DMS 273 (cell line): ENCODE measurements at regions not wholly inside any gene's neighbourhood (a gene's known extent, or its start where the extent isn't known, plus 50 kb on each side); places are given as distances from the start of the nearest gene placed in this dataset.
A peak's percentile ranks its signal among the peaks of the same experiment; 100 is the strongest.

Source experiments
- DNase-seq: peaks from one replicate; lab custom pipeline; 2025; ENCODE audit not compliant: unreplicated experiment; lab: John Stamatoyannopoulos, UW

DNA sequence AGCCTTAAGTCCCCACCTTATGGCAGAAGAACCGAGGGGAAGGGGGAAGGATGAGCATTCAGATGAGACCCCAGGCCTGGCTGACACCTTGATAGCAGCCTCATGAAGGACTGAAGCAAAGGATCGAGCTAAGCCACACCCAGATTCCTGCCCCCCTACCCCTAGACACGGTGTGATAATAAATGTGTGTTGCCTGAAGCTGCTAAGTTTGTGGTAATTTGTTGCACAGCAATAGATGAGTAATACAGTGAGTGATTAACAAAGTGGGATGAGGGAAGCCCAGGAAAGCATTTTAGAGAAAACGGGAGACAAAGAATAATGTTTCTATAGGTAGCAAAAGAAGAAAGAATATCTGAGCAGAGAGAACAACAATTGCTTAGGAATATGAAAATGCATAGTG, 404.2 kb downstream of the MID1IP1 start:
- DNase-seq: no peak

GRCh38 chrX:39206399-39207145, 405.3 kb downstream of the MID1IP1 start:
- DNase-seq: no peak

GRCh38 chrX:39211501-39211900, 410.2 kb downstream of the MID1IP1 start:
- DNase-seq: no peak

- DNase-seq: peak; percentile 60
Measured at GRCh38 chrX:39212456-39212855, 411.2 kb downstream of the MID1IP1 start.

- DNase-seq: no peak
Measured at GRCh38 chrX:39214387-39215126, 413.3 kb downstream of the MID1IP1 start.

DNA sequence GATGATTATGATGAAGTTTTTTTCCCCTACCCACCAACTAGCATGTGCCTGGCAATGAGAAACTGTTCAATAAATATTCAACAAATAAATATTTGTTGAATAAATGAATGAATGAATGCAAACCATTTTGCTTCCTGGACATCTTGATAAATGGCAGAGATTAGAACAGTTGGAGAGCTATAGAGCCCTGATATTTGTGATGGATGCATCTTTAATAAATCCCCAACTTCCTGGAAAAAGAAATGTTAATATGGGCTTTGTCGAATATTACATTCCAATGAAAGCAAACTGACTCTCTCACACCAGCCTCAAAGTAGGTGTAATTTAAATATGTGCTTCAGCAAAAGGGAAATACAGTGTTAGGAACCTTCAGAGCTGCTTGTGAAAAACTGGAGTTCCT, 419.7 kb downstream of the MID1IP1 start:
- no peak for DNase-seq

DNA sequence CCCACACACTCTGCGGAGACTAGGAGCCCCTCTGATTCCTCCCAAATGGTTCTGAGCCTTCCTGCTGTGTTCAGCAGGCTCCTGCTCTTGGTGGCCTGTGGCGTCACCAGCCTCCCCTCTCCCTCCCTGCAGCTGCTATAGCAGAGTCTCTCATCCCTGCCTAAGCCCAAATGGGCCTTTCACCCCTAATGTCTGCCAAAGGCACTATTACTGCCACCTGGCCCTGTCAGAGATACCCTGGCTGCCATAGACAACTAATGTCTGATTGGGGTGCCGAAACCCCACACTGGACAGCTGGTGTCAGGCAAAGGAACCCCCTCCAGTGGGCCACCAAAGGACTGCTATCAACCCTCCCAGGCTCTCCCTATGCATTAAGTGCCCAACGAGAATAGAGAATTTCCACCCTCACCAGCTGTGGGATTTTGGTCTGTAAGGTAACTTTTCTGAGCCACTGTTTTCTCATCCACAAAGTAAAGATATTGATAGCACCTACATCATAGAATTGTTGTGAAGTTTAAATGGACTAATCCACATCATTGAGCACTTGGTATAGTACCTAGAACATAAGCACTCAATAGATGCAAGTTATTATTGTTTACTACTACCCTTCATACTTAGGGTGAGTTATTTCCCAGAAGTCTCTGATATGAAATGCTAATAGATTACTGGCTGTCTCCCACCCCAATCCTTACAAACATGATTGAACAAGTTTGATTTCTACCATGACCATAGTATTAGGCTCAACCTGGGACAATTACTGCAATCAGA, 421.3 kb downstream of the MID1IP1 start:
- peak; percentile 8 for DNase-seq

DNA sequence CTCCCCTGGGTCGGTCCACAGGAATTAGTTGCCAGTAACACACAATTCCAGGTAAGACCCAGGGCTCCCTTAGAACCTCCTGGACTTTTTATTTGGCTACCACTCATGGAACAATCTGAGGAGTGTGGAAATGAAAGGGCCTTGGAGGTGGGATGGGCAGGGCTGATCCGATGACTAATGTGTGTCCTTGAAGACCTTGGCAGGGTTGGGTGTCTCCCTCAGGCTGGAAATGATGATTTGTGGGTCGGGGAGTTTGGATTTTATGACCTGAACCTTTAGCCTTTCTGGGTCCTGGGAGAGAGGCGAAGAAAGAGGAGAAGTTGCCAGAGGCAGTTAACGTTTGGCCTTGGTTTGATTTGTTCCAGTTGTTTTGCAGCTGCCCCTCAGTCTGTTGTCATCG, 425.0 kb downstream of the MID1IP1 start:
- no peak for DNase-seq

DNA sequence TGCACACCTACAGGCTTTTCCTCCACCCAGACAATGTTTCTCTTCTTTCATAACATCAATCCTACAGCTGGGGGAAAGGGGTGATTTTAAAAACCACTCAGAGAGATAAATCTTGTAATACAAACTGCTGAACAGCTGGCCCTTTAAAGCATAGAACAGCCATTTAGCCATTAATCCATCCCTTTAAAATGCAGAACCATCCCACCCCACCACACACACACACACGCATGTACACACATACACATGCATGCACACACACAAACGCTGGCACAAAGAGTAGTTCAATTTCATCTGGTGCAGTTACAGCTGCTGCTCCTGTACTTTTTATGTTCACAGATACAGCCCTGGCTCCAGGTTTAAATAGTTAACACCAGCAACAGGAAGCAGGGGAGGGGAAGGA, 426.1 kb downstream of the MID1IP1 start:
- DNase-seq: peak; percentile 38

DNA sequence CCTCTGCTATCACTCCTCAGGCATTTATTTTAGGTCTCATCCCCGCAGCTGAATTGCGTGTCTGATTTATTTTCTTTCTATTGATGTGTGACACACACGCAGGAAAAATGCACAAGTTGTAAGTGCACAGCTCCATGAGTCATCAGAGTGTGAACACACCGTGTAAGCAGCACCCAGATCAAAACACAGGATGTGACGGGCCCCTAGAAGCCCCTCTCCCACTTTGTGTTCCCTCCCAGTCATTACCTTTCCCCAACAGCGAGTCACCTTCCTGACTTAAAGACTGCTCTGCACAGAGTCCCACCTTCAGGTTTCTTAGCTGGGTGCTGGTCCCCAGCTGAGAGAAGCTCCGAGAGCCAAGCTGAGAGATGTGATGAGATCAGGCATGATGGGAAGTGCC, 436.7 kb downstream of the MID1IP1 start:
- no peak for DNase-seq

- peak; percentile 65 for DNase-seq
Measured at GRCh38 chrX:39242187-39242586, 440.9 kb downstream of the MID1IP1 start.

- peak; percentile 5 for DNase-seq
Measured at GRCh38 chrX:39244147-39244546, 442.9 kb downstream of the MID1IP1 start.

DNA sequence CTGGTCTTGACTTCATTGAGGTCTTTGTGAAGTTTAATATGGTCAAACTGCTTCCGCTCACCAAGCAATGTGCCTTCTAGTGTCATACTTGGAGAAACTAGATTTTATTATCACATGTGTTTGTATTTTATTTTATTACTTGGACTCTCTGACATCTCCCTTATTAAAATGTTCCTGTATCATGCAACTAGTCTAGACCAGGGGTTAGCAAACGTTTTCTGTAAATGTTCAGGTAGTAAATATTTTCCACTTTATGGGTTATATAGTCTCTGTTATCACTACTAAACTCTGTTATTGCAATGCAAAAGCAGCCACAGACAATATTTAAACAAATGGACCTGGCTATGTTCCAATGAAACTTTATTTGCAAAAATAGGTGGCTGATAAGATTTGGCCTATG, 443.8 kb downstream of the MID1IP1 start:
- no peak for DNase-seq

- no peak for DNase-seq
Measured at GRCh38 chrX:39247536-39247935, 446.3 kb downstream of the MID1IP1 start.

GRCh38 chrX:39248330-39248729, 447.1 kb downstream of the MID1IP1 start:
- no peak for DNase-seq

DNA sequence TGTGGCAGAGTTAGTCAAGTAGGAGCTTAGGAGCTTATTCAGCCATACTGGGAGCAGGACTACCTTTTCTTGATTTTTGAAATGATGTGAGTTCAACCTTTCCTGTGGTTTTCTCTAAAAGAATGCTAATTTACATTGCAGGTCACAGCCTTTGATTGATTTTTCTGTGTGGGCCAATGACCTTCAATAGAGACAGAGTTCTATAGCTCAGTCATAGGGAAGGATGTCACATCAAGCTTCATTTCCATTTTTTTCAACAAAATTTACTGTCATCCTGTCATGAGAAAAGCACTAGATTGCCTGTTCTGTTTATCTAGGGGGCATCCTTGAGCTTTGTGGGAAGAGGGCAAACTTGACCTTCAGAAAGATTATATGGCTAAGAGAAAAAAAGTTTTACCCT, 448.7 kb downstream of the MID1IP1 start:
- peak; percentile 12 for DNase-seq

DNA sequence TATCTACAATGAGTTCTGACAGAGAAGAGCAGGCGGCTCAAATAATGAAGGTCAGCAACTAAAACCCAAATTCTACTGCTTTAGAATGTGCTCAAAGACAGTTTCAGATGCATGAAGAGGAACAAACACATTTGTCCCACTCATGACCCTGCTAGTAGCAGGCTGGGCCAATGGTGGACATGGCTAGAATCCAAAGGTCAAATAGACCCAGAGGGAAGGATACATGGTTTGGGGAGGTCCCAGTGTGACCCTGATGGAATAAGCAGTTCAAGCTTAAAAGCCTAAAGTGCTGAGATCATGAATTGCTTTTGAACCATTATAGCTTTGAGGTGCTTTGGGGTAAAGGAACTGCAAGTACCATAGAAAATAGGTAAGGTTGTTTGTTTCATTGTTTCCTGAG, 450.7 kb downstream of the MID1IP1 start:
- no peak for DNase-seq

- no peak for DNase-seq
Measured at GRCh38 chrX:39253551-39253950, 452.3 kb downstream of the MID1IP1 start.

DNA sequence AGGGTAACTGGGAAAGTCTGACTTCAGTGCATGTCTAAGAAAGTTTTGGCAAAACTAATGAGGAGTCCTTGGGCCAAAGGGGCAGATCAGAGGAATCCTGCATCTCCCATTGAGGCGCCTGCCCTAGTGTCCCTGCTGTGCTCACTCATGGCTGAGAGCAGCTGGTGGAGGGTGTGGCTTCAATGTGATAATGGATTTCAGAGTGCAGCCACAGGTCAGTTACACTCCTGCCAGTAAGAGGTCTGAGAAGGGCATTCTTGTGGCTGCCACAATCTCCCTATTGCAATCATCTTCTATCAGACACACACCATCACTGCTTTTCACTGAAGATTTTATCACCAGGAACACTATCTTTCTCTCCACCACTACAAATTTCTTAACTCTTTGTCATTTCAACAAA, 457.1 kb downstream of the MID1IP1 start:
- DNase-seq: peak; percentile 60

- DNase-seq: peak; percentile 30
Measured at GRCh38 chrX:39260965-39261364, 459.7 kb downstream of the MID1IP1 start.

DNA sequence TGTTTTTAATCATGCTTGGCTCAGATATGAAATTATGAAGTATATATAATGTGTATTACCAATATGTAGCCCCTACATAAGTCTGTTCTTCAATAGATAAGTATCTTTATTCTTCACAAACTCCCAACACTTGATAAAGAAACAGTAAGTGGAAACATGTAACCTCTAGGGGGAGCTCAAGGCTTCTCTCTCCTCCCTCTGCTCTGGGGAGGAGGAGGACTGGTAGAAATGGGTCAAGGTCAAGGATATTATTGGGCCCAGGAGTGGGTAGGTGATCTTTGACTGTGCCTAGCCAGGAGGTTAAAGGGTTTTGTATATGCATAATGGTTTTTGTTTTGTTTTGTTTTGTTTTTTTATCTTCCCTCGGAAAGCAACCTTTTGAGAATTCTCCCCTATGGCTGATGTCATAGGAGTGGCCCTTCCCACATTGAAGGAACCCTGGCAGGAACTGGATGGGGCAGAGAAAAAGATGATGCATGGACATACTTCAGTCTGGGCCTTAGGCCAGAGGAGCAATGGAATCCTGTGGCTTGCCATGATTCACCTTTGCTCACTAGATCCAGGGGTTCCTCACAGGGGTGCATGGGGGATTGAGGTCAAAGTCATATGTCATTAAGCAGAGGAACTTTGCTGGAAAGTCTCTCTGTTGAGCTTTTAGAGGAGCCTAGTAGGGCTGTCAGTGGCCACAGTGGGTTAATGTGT, 460.3 kb downstream of the MID1IP1 start:
- DNase-seq: peak; percentile 80
